GM12878 (cell line): ENCODE measurements at regions not wholly inside any gene's neighbourhood (a gene's known extent, or its start where the extent isn't known, plus 50 kb on each side); places are given as distances from the start of the nearest gene placed in this dataset.

Experiments
- ATAC-seq: fragments of 200-7000 bp; cut with Tn5 transposase; 3 replicates; pipeline ENCODE4 v1.9.1; 2020; ENCODE audit warnings: mild to moderate bottlenecking, moderate library complexity
- BruUV-seq: library from RNA; stranded (reverse); fragments of 400-500 nt; replicated peaks from 2 replicates; lab custom pipeline; 2021; lab: Mats Ljungman, UMichigan
- CTCF ChIA-PET: fragments of 300-600 bp; sonication (Branson Sonifier 250); formaldehyde crosslinking; extraction: SDS; loops from one replicate; lab custom pipeline; 2021; ENCODE audit warnings: inconsistent platforms; lab: Yijun Ruan, JAX
- POLR2A ChIA-PET: fragments of 350-600 bp; formaldehyde crosslinking; extraction: SDS; loops from one replicate; lab custom pipeline; 2021; ENCODE audit warnings: inconsistent platforms; lab: Charles Lee
- RAD21 ChIA-PET: fragments of 300-600 bp; sonication (Branson Sonifier 250); formaldehyde crosslinking; loops from one replicate; lab custom pipeline; 2023; ENCODE audit warnings: antibody characterized with exemption; ENCODE audit not compliant: unreplicated experiment; lab: Charles Lee
- SMC1A ChIA-PET: fragments of 300-600 bp; sonication (Branson Sonifier 250); formaldehyde crosslinking; loops from one replicate; lab custom pipeline; 2023; ENCODE audit not compliant: unreplicated experiment, uncharacterized antibody; lab: Charles Lee
- DNase-seq: peaks from one replicate; pipeline ENCODE4 v3.0.0-alpha.2; 2011; ENCODE audit warnings: low read depth, low spot score
- FAIRE-seq: peaks from 3 replicates; lab custom pipeline; 2011; peaks lifted over from hg19 to GRCh38; lab: Jason Lieb, UNC
- H2AFZ ChIP-seq: 2 replicates; pipeline ENCODE4 v1.6.0; 2011; ENCODE audit warnings: low read depth, low read length, control low read depth; ENCODE audit not compliant: control insufficient read depth
- H3K27ac ChIP-seq: 2 replicates; pipeline ENCODE4 v1.5.1; 2011; ENCODE audit warnings: control low read depth; ENCODE audit not compliant: control insufficient read depth, insufficient read depth
- H3K27me3 ChIP-seq, 2 experiments: replicated peaks in 1 of 2; 2 replicates each; pipeline versions ENCODE4 v1.6.0 to v1.6.1; 2011; ENCODE audit warnings: low read length in 1 of 2; ENCODE audit not compliant: control insufficient read depth in 2 of 2, insufficient read depth in 2 of 2
- H3K36me3 ChIP-seq, 2 experiments: 2 replicates each; pipeline ENCODE4 v1.5.1; 2011; ENCODE audit warnings: low read length in 1 of 2; ENCODE audit not compliant: control insufficient read depth in 2 of 2, insufficient read depth in 2 of 2
- H3K4me1 ChIP-seq: 2 replicates; pipeline ENCODE4 v1.6.1; 2011; ENCODE audit warnings: mild to moderate bottlenecking, low read length, moderate library complexity, mixed read lengths; ENCODE audit not compliant: control insufficient read depth, insufficient read depth
- H3K4me2 ChIP-seq: 2 replicates; pipeline ENCODE4 v1.6.0; 2011; ENCODE audit warnings: control low read depth; ENCODE audit not compliant: control insufficient read depth, insufficient read depth
- H3K4me3 ChIP-seq: fragments of 200-600 bp; sonication (generic); 2 replicates; pipeline ENCODE4 v1.5.1; 2016
- H3K79me2 ChIP-seq: 2 replicates; pipeline ENCODE4 v1.6.0; 2011; ENCODE audit warnings: low read length; ENCODE audit not compliant: control insufficient read depth, insufficient read depth
- H3K9ac ChIP-seq: 2 replicates; pipeline ENCODE4 v1.8.0; 2011; ENCODE audit warnings: low read length, control low read depth, mixed read lengths; ENCODE audit not compliant: control insufficient read depth, insufficient read depth
- H3K9me3 ChIP-seq: replicated peaks from 3 replicates; pipeline ENCODE4 v1.5.1; 2011; ENCODE audit warnings: mild to moderate bottlenecking, low read length; ENCODE audit not compliant: control insufficient read depth, insufficient read depth
- H4K20me1 ChIP-seq: 2 replicates; pipeline ENCODE4 v1.6.0; 2011; ENCODE audit not compliant: control insufficient read depth, insufficient read depth
- ATF7 ChIP-seq: fragments of 450-650 bp; IDR thresholded peaks from 2 replicates; pipeline ENCODE4 v1.6.1; 2016; ENCODE audit warnings: low read depth, mild to moderate bottlenecking
- BRCA1 ChIP-seq: IDR thresholded peaks from 2 replicates; pipeline ENCODE4 v1.6.1; 2011; ENCODE audit warnings: low read depth, low read length, improper control_type of control experiment
- CREM ChIP-seq: IDR thresholded peaks from 2 replicates; pipeline ENCODE4 v1.6.1; 2014; ENCODE audit warnings: antibody characterized with exemption, low read depth
- CUX1 ChIP-seq: IDR thresholded peaks from 2 replicates; pipeline ENCODE4 v1.6.1; 2012; ENCODE audit warnings: improper control_type of control experiment, low read depth, low read length; ENCODE audit not compliant: insufficient replicate concordance
- FOS ChIP-seq: IDR thresholded peaks from 3 replicates; pipeline ENCODE4 v1.6.1; 2011; ENCODE audit warnings: borderline replicate concordance; ENCODE audit not compliant: insufficient read length; ENCODE audit errors: extremely low read depth
- MYB ChIP-seq: fragments of 150-350 bp; IDR thresholded peaks from 2 replicates; pipeline ENCODE4 v1.6.1; 2014; ENCODE audit warnings: mild to moderate bottlenecking, low read depth, low read length, borderline replicate concordance
- TCF3 ChIP-seq: IDR thresholded peaks from 2 replicates; pipeline ENCODE4 v1.6.1; 2012; ENCODE audit warnings: low read depth, mild to moderate bottlenecking, low read length, borderline replicate concordance; ENCODE audit not compliant: insufficient read depth
- WRNIP1 ChIP-seq: IDR thresholded peaks from 2 replicates; pipeline ENCODE4 v1.6.1; 2011; ENCODE audit warnings: low read depth, low read length, improper control_type of control experiment, borderline replicate concordance
- YY1 ChIP-seq: IDR thresholded peaks from 2 replicates; pipeline ENCODE4 v1.6.1; 2011; ENCODE audit warnings: low read depth, mild to moderate bottlenecking, low read length
- ZBTB33 ChIP-seq: fragments of 450-650 bp; IDR thresholded peaks from 2 replicates; pipeline ENCODE4 v1.6.1; 2017; ENCODE audit warnings: mild to moderate bottlenecking
- ZNF217 ChIP-seq: fragments of 450-650 bp; IDR thresholded peaks from 2 replicates; pipeline ENCODE4 v1.6.1; 2017; ENCODE audit warnings: antibody characterized with exemption, mild to moderate bottlenecking
- ZNF687 ChIP-seq: fragments of 450-650 bp; IDR thresholded peaks from 2 replicates; pipeline ENCODE4 v1.6.1; 2017; ENCODE audit warnings: mild to moderate bottlenecking, moderate library complexity
- WGBS: methylation state at CpG from one replicate; pipeline ENCODE4 v1.1.6; 2016; ENCODE audit warnings: low lambda C conversion rate; ENCODE audit not compliant: insufficient replicate concordance, insufficient coverage; ENCODE audit errors: missing lambda C conversion rate; 5-methylcytosine and 5-hydroxymethylcytosine counted together
- in situ Hi-C: fragments of 300-500 bp; cut with MboI; formaldehyde crosslinking; loops from 9 replicates; pipeline ENCODE4 v1.14.3; 2018; ENCODE audit warnings: mixed read lengths
- intact Hi-C: fragments of 100-400 bp; cut with micrococcal nuclease; formaldehyde crosslinking; loops from one replicate; pipeline ENCODE4 v1.14.2; 2022; ENCODE audit not compliant: unreplicated experiment

- in situ Hi-C loops (no loop called here), intact Hi-C loops (no loop called here)
- WGBS, result 4% methylated on average over 3 of the region's 3 CpGs
- Histone ChIP-seq H3K27ac (no peak overlapping the region), H4K20me1 (no peaks in the 10 kb centered on the region), H2AFZ (no peak overlapping the region), H3K9me3 (no peaks in the 10 kb centered on the region), H3K4me1 (no peaks in the 10 kb centered on the region), H3K9ac (no peak overlapping the region), H3K27me3 (no peaks in the 10 kb centered on the region), H3K79me2 (no peaks in the 10 kb centered on the region), H3K4me2 (no peak overlapping the region), H3K36me3 (no peaks in the 10 kb centered on the region), H3K4me3 (no peak overlapping the region)
- no peak for DNase-seq
- FAIRE-seq, result no peak
- ChIA-PET RAD21 (no interaction called here), POLR2A (no interaction called here), CTCF (no interaction called here), SMC1A (no interaction called here)
- no peak for ATAC-seq
- BruUV-seq, result no TSS peak
- TF ChIP-seq FOS, result no peak
- no peak for TF ChIP-seq WRNIP1
- no peak for TF ChIP-seq CREM
- TF ChIP-seq MYB, result no peak
- TF ChIP-seq CUX1, result no peak
- no peak for TF ChIP-seq ZBTB33
- TF ChIP-seq TCF3, result no peak
- no peak for TF ChIP-seq ATF7
- TF ChIP-seq ZNF217, result no peak
- no peak for TF ChIP-seq YY1
- no peak for TF ChIP-seq BRCA1
- no peak for TF ChIP-seq ZNF687
These were observed 352.6 kb downstream of the VRK1 start for GRCh38 chr14:97149775-97150174.
